GM12878 (cell line): ENCODE measurements at regions not wholly inside any gene's neighbourhood (a gene's known extent, or its start where the extent isn't known, plus 50 kb on each side); places are given as distances from the start of the nearest gene placed in this dataset.

Experiments
- BHLHE40 ChIP-seq, 2 experiments: fragments of 450-650 bp in 1 of 2; IDR thresholded peaks; 2 replicates each; pipeline ENCODE4 v1.6.1; 2011 to 2017; ENCODE audit warnings: low read depth in 2 of 2, borderline replicate concordance in 1 of 2, improper control_type of control experiment in 1 of 2, low read length in 1 of 2, mild to moderate bottlenecking in 1 of 2
- CTCF ChIP-seq, 3 experiments: IDR thresholded peaks in 2 of 3; conservative IDR thresholded peaks in 1 of 3; 2 replicates each; pipeline ENCODE4 v1.5.1; 2011; ENCODE audit warnings: low read depth in 3 of 3, low read length in 3 of 3, mild to moderate bottlenecking in 3 of 3, control low read depth in 2 of 3, moderate library complexity in 2 of 3, inconsistent platforms in 1 of 3, mixed read lengths in 1 of 3; ENCODE audit not compliant: control insufficient read depth in 2 of 3, insufficient read depth in 1 of 3; ENCODE audit errors: extremely low read depth in 1 of 3
- CUX1 ChIP-seq: IDR thresholded peaks from 2 replicates; pipeline ENCODE4 v1.6.1; 2012; ENCODE audit warnings: improper control_type of control experiment, low read depth, low read length; ENCODE audit not compliant: insufficient replicate concordance
- MXI1 ChIP-seq: fragments of 150-350 bp; IDR thresholded peaks from 2 replicates; pipeline ENCODE4 v1.6.1; 2011; ENCODE audit warnings: low read depth, mild to moderate bottlenecking, inconsistent platforms, low read length, improper control_type of control experiment
- POLR2AphosphoS5 ChIP-seq: IDR thresholded peaks from 2 replicates; pipeline ENCODE4 v1.6.1; 2011; ENCODE audit warnings: mild to moderate bottlenecking, low read length, inconsistent platforms
- RCOR1 ChIP-seq: conservative IDR thresholded peaks from 2 replicates; pipeline ENCODE4 v1.6.1; 2012; ENCODE audit warnings: low read depth, low read length, improper control_type of control experiment
- SPI1 ChIP-seq: IDR thresholded peaks from 2 replicates; pipeline ENCODE4 v1.6.1; 2011; ENCODE audit warnings: low read depth, mild to moderate bottlenecking, low read length, moderate library complexity, borderline replicate concordance; ENCODE audit not compliant: insufficient read depth
- SREBF2 ChIP-seq: IDR thresholded peaks from 2 replicates; pipeline ENCODE4 v1.6.1; 2012; ENCODE audit warnings: mild to moderate bottlenecking, low read length
- YBX1 ChIP-seq: fragments of 450-650 bp; IDR thresholded peaks from 2 replicates; pipeline ENCODE4 v1.6.1; 2016; ENCODE audit warnings: antibody characterized with exemption
- YY1 ChIP-seq: IDR thresholded peaks from 2 replicates; pipeline ENCODE4 v1.6.1; 2011; ENCODE audit warnings: low read depth, mild to moderate bottlenecking, low read length

- no peak for TF ChIP-seq POLR2AphosphoS5
- no peak for TF ChIP-seq YBX1
- TF ChIP-seq CUX1, result no peak
- TF ChIP-seq CTCF (IDR thresholded peaks at IDR 0.05 in 2 of 3, conservative IDR thresholded peaks at IDR 0.05 in 1 of 3; ENCODE audit: control insufficient read depth in 2 of 3, extremely low read depth in 1 of 3, insufficient read depth in 1 of 3, low read depth in 3 of 3, low read length in 3 of 3), result no peak
- no peak for TF ChIP-seq SPI1
- no peak for TF ChIP-seq RCOR1
- no peak for TF ChIP-seq SREBF2
- TF ChIP-seq YY1, result no peak
- TF ChIP-seq MXI1, result no peak
- TF ChIP-seq BHLHE40 (IDR thresholded peaks at IDR 0.05; ENCODE audit: borderline replicate concordance in 1 of 2, low read depth in 2 of 2, low read length in 1 of 2), result no peak
These were observed 281.5 kb upstream of the ADGRL4 start for GRCh38 chr1:79287982-79288381.
